ENCODE measurements at regions not wholly inside any gene's neighbourhood (a gene's known extent, or its start where the extent isn't known, plus 50 kb on each side); places are given as distances from the start of the nearest gene placed in this dataset.

GRCh38 chr22:49046000-49046545 is 781.6 kb downstream of the BRD1 start:
- TF ChIP-seq POLR2A (IDR thresholded peaks at IDR 0.05) (no peak), CTCF (IDR thresholded peaks at IDR 0.05) (no peak)
